T-cell (primary cell): ENCODE measurements at regions not wholly inside any gene's neighbourhood (a gene's known extent, or its start where the extent isn't known, plus 50 kb on each side); places are given as distances from the start of the nearest gene placed in this dataset.

ENCODE experiments used
- ATAC-seq, 4 experiments: fragments of 200-7000 bp in 3 of 4; fragments of 150-1000 bp in 1 of 4; cut with Tn5 transposase; replicated peaks in 1 of 4; 1 replicate in 3 of 4; 2 replicates in 1 of 4; pipeline ENCODE4 v1.10.0; 2021; ENCODE audit warnings: moderate library complexity in 3 of 4, mild to moderate bottlenecking in 2 of 4, moderate number of reproducible peaks in 1 of 4
- CTCF ChIA-PET, 2 donors: fragments of 300-600 bp; sonication (Branson Sonifier 250); formaldehyde crosslinking; loops; one replicate each; lab custom pipeline; 2022; ENCODE audit warnings: antibody characterized with exemption in 2 of 2; lab: Charles Lee
- POLR2A ChIA-PET, 2 donors: fragments of 300-600 bp; sonication (Branson Sonifier 250); formaldehyde crosslinking; loops; one replicate each; lab custom pipeline; 2022; ENCODE audit warnings: antibody characterized with exemption in 2 of 2; lab: Charles Lee
- DNase-seq, 35 experiments: peaks; one replicate each; pipeline versions ENCODE4 v3.0.0 to v3.0.0-alpha.2; 2013 to 2023
- H3K27ac ChIP-seq: one replicate; pipeline ENCODE4 v1.5.1; 2013; ENCODE audit warnings: low read length
- H3K27me3 ChIP-seq, 2 experiments: replicated peaks in 1 of 2; 1 replicate in 1 of 2; 2 replicates in 1 of 2; pipeline versions ENCODE4 v1.6.1 to v1.7.0; 2013; ENCODE audit warnings: low read length in 1 of 2, mixed read lengths in 1 of 2; ENCODE audit not compliant: control insufficient read depth in 2 of 2, insufficient read depth in 2 of 2; ENCODE audit errors: extremely low read depth in 1 of 2
- H3K36me3 ChIP-seq, 2 donors: 1 replicate in 1 of 2; 2 replicates in 1 of 2; pipeline versions ENCODE4 v1.6.1 to v1.7.0; 2013; ENCODE audit warnings: low read length in 1 of 2; ENCODE audit not compliant: control insufficient read depth in 2 of 2, insufficient read depth in 1 of 2; ENCODE audit errors: extremely low read depth in 1 of 2
- H3K4me1 ChIP-seq, 2 experiments: 1 replicate in 1 of 2; 2 replicates in 1 of 2; pipeline versions ENCODE4 v1.6.1 to v1.7.0; 2013; ENCODE audit warnings: low read length in 2 of 2, mixed read lengths in 1 of 2; ENCODE audit not compliant: insufficient read depth in 2 of 2, control insufficient read depth in 1 of 2; ENCODE audit errors: extremely low read depth in 1 of 2
- H3K4me3 ChIP-seq, 2 donors: 1 replicate in 1 of 2; 2 replicates in 1 of 2; pipeline versions ENCODE4 v1.5.1 to v1.7.0; 2013; ENCODE audit warnings: mild to moderate bottlenecking in 2 of 2, low read length in 1 of 2, moderate library complexity in 1 of 2; ENCODE audit not compliant: control insufficient read depth in 1 of 2; ENCODE audit errors: extremely low read depth in 1 of 2
- H3K9me3 ChIP-seq: 2 replicates; pipeline ENCODE4 v1.7.0; 2013
- H3K27ac Mint-ChIP-seq, 2 donors: one replicate each; pipeline ENCODE4 v1.8.0; 2020 to 2021; ENCODE audit warnings: mild to moderate bottlenecking in 2 of 2, mixed read lengths in 2 of 2
- H3K27me3 Mint-ChIP-seq, 2 donors: one replicate each; pipeline ENCODE4 v1.8.0; 2021 to 2022; ENCODE audit warnings: mixed read lengths in 2 of 2
- H3K36me3 Mint-ChIP-seq: one replicate; pipeline ENCODE4 v1.8.0; 2021; ENCODE audit warnings: mixed read lengths
- H3K4me1 Mint-ChIP-seq, 3 donors: one replicate each; pipeline ENCODE4 v1.8.0; 2020 to 2022; ENCODE audit warnings: mixed read lengths in 3 of 3, mild to moderate bottlenecking in 1 of 3
- H3K4me3 Mint-ChIP-seq, 3 donors: one replicate each; pipeline ENCODE4 v1.8.0; 2020 to 2022; ENCODE audit warnings: mild to moderate bottlenecking in 3 of 3, mixed read lengths in 3 of 3, moderate library complexity in 3 of 3
- H3K9me3 Mint-ChIP-seq, 3 donors: one replicate each; pipeline ENCODE4 v1.8.0; 2020 to 2022; ENCODE audit warnings: mixed read lengths in 3 of 3
- WGBS: methylation state at CpG from one replicate; pipeline ENCODE4 v1.1.5; 2013; ENCODE audit warnings: missing lambda C conversion rate; ENCODE audit not compliant: insufficient coverage; 5-methylcytosine and 5-hydroxymethylcytosine counted together

GRCh38 chr13:88000239-88000638 is 329.1 kb downstream of the SLITRK5 start:
- ATAC-seq (peak in 1 of 4 experiments; percentile 19), DNase-seq (no peak)
- 60% methylated on average over 1 of the region's 3 CpGs for WGBS
- H3K27ac Mint-ChIP-seq = no peak overlapping the region
- H3K36me3 Mint-ChIP-seq = no peaks in the 10 kb centered on the region
- no peaks in the 10 kb centered on the region for H3K27me3 Mint-ChIP-seq
- Histone ChIP-seq H3K27ac (no peak overlapping the region), H3K36me3 (no peaks in the 10 kb centered on the region), H3K27me3 (no peaks in the 10 kb centered on the region), H3K4me3 (no peak overlapping the region), H3K4me1 (no peaks in the 10 kb centered on the region), H3K9me3 (no peaks in the 10 kb centered on the region)
- H3K4me3 Mint-ChIP-seq = no peak overlapping the region
- ChIA-PET POLR2A (no interaction called here), CTCF (no interaction called here)
- peaks cover 0 to 18% (median 4%) of the 10 kb centered on the region in 3 donors for H3K9me3 Mint-ChIP-seq
- no peaks in the 10 kb centered on the region for H3K4me1 Mint-ChIP-seq

GRCh38 chr13:88000787-88001186 is 329.6 kb downstream of the SLITRK5 start:
- Histone ChIP-seq H3K27ac (no peak overlapping the region), H3K4me1 (no peaks in the 10 kb centered on the region), H3K9me3 (no peaks in the 10 kb centered on the region), H3K27me3 (no peaks in the 10 kb centered on the region), H3K4me3 (no peak overlapping the region), H3K36me3 (no peaks in the 10 kb centered on the region)
- no peak overlapping the region for H3K27ac Mint-ChIP-seq
- peaks cover 0 to 18% (median 0%) of the 10 kb centered on the region in 3 donors for H3K9me3 Mint-ChIP-seq
- no peak overlapping the region for H3K4me3 Mint-ChIP-seq
- peak in 1 of 4 experiments; percentile 19 for ATAC-seq
- H3K4me1 Mint-ChIP-seq = no peaks in the 10 kb centered on the region
- POLR2A ChIA-PET = no interaction called here
- no peaks in the 10 kb centered on the region for H3K36me3 Mint-ChIP-seq
- WGBS = 61% methylated on average over 2 of the region's 2 CpGs
- H3K27me3 Mint-ChIP-seq = no peaks in the 10 kb centered on the region
- no peak for DNase-seq
- CTCF ChIA-PET = no interaction called here

DNA sequence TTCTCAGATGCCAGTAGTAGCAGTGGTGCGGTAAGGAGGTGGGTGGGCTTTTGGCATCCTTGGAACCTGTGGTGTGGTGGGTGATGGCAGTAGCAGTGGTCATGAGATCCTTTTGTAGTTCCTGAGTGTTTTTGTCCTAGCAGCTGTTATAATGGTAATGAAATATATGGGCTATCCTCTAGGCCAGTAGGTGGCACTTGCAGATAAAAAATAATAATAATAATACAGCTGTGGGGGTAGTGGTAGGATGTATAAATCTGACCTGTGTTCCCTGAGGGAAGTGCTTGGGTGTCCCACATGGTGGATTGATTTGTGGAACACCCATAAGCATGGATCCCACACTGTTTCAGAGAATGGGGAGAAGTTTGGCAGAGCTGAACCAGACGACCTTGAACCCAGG is 334.0 kb downstream of the SLITRK5 start:
- Mint-ChIP-seq H3K4me1 (no peaks in the 10 kb centered on the region), H3K9me3 (peaks cover 0 to 21% (median 0%) of the 10 kb centered on the region in 3 donors), H3K4me3 (no peak overlapping the region), H3K27me3 (no peaks in the 10 kb centered on the region), H3K36me3 (no peaks in the 10 kb centered on the region), H3K27ac (no peak overlapping the region)
- H3K36me3 ChIP-seq = no peaks in the 10 kb centered on the region
- ATAC-seq (no peak), DNase-seq (no peak)
- 78% methylated on average over 2 of the region's 2 CpGs for WGBS
- H3K4me1 ChIP-seq = no peaks in the 10 kb centered on the region
- H3K4me3 ChIP-seq = no peak overlapping the region
- ChIA-PET POLR2A (no interaction called here), CTCF (no interaction called here)
- no peaks in the 10 kb centered on the region for H3K27me3 ChIP-seq
- H3K27ac ChIP-seq = no peak overlapping the region
- no peaks in the 10 kb centered on the region for H3K9me3 ChIP-seq

- Histone ChIP-seq H3K4me1 (no peaks in the 10 kb centered on the region), H3K36me3 (no peaks in the 10 kb centered on the region), H3K27ac (no peak overlapping the region), H3K9me3 (no peaks in the 10 kb centered on the region), H3K4me3 (no peak overlapping the region), H3K27me3 (no peaks in the 10 kb centered on the region)
- H3K9me3 Mint-ChIP-seq = peaks cover 8 to 26% (median 11%) of the 10 kb centered on the region in 3 donors
- no peaks in the 10 kb centered on the region for H3K27me3 Mint-ChIP-seq
- no CpG with 5 or more reads among the region's 2 CpGs for WGBS
- H3K27ac Mint-ChIP-seq = no peak overlapping the region
- CTCF ChIA-PET = no interaction called here
- no peaks in the 10 kb centered on the region for H3K36me3 Mint-ChIP-seq
- no peak overlapping the region for H3K4me3 Mint-ChIP-seq
- H3K4me1 Mint-ChIP-seq = no peaks in the 10 kb centered on the region
- DNase-seq (no peak), ATAC-seq (no peak)
- POLR2A ChIA-PET = no interaction called here
Observed at GRCh38 chr13:88014527-88014926, 343.4 kb downstream of the SLITRK5 start.

GRCh38 chr13:88022431-88023208 is 351.4 kb downstream of the SLITRK5 start:
- Mint-ChIP-seq H3K27ac (no peak overlapping the region), H3K36me3 (no peaks in the 10 kb centered on the region), H3K4me1 (no peaks in the 10 kb centered on the region), H3K27me3 (no peaks in the 10 kb centered on the region), H3K4me3 (no peak overlapping the region), H3K9me3 (peaks cover 6 to 21% (median 17%) of the 10 kb centered on the region in 3 donors)
- Histone ChIP-seq H3K9me3 (no peaks in the 10 kb centered on the region), H3K36me3 (no peaks in the 10 kb centered on the region), H3K4me1 (no peaks in the 10 kb centered on the region), H3K27ac (no peak overlapping the region), H3K27me3 (no peaks in the 10 kb centered on the region), H3K4me3 (no peak overlapping the region)
- POLR2A ChIA-PET = no interaction called here
- no CpG with 5 or more reads among the region's 3 CpGs for WGBS
- DNase-seq (no peak), ATAC-seq (no peak)
- CTCF ChIA-PET = no interaction called here

GRCh38 chr13:88026241-88026640 is 355.1 kb downstream of the SLITRK5 start:
- Histone ChIP-seq H3K4me3 (no peak overlapping the region), H3K27ac (no peak overlapping the region), H3K36me3 (no peaks in the 10 kb centered on the region), H3K4me1 (no peaks in the 10 kb centered on the region), H3K9me3 (no peaks in the 10 kb centered on the region), H3K27me3 (no peaks in the 10 kb centered on the region)
- no peak overlapping the region for H3K4me3 Mint-ChIP-seq
- no peak for ATAC-seq
- peaks cover 0 to 6% (median 5%) of the 10 kb centered on the region in 3 donors for H3K9me3 Mint-ChIP-seq
- no peaks in the 10 kb centered on the region for H3K27me3 Mint-ChIP-seq
- no peak overlapping the region for H3K27ac Mint-ChIP-seq
- H3K4me1 Mint-ChIP-seq = no peaks in the 10 kb centered on the region
- no CpG with 5 or more reads among the region's 1 CpG for WGBS
- no peak for DNase-seq
- no peaks in the 10 kb centered on the region for H3K36me3 Mint-ChIP-seq
- ChIA-PET POLR2A (no interaction called here), CTCF (no interaction called here)
